K562 (cell line): ENCODE measurements at regions not wholly inside any gene's neighbourhood (a gene's known extent, or its start where the extent isn't known, plus 50 kb on each side); places are given as distances from the start of the nearest gene placed in this dataset.
A peak's percentile ranks its signal among the peaks of the same experiment; 100 is the strongest.

Source experiments
- ATAC-seq: fragments of 200-7000 bp; cut with Tn5 transposase; 3 replicates; pipeline ENCODE4 v1.9.1; 2020; ENCODE audit warnings: moderate library complexity
- BruUV-seq: library from RNA; stranded (reverse); fragments of 400-500 nt; replicated peaks from 2 replicates; lab custom pipeline; 2021; lab: Mats Ljungman, UMichigan
- CTCF ChIA-PET: fragments of 300-600 bp; formaldehyde crosslinking; extraction: SDS; loops from one replicate; lab custom pipeline; 2021; ENCODE audit warnings: low intra/inter-chr PET ratio; lab: Yijun Ruan, JAX
- POLR2A ChIA-PET: fragments of 300-600, 350-650 bp; sonication (Branson Sonifier 250); formaldehyde crosslinking; extraction: SDS; loops from one replicate; lab custom pipeline; 2021; ENCODE audit warnings: antibody characterized with exemption, inconsistent platforms; lab: Yijun Ruan, JAX
- DNase-seq, 4 experiments: peaks; one replicate each; pipeline versions ENCODE4 v3.0.0 to v3.0.0-alpha.2; 2011 to 2018; ENCODE audit warnings: low spot score in 3 of 4, mixed read lengths in 3 of 4; ENCODE audit errors: extremely low read depth in 1 of 4
- FAIRE-seq: peaks from 2 replicates; lab custom pipeline; 2011; peaks lifted over from hg19 to GRCh38; lab: Jason Lieb, UNC
- H2AFZ ChIP-seq: 2 replicates; pipeline ENCODE4 v1.6.0; 2011; ENCODE audit warnings: low read depth, low read length, control low read depth, inconsistent platforms
- H3K27ac ChIP-seq: fragments of 200-600 bp; 3 replicates; pipeline ENCODE4 v1.8.0; 2011; ENCODE audit warnings: low read depth, mild to moderate bottlenecking, control low read depth, inconsistent platforms, low read length, moderate library complexity, mixed read lengths; ENCODE audit errors: extremely low read depth
- H3K27me3 ChIP-seq, 2 experiments: fragments of 300-600 bp in 1 of 2; 2 replicates in 1 of 2; 3 replicates in 1 of 2; pipeline versions ENCODE4 v1.6.0 to v1.8.0; 2011; ENCODE audit warnings: inconsistent platforms in 2 of 2, low read length in 2 of 2, mild to moderate bottlenecking in 1 of 2, mixed read lengths in 1 of 2, moderate library complexity in 1 of 2; ENCODE audit not compliant: control insufficient read depth in 2 of 2, insufficient read depth in 2 of 2
- H3K36me3 ChIP-seq: fragments of 300-600 bp; 3 replicates; pipeline ENCODE4 v1.8.0; 2011; ENCODE audit warnings: mild to moderate bottlenecking, low read length, inconsistent platforms; ENCODE audit not compliant: control insufficient read depth, insufficient read depth
- H3K4me1 ChIP-seq, 2 experiments: fragments of 200-600 bp in 1 of 2; replicated peaks in 1 of 2; 2 replicates in 1 of 2; 3 replicates in 1 of 2; pipeline versions ENCODE4 v1.5.1 to v1.8.0; 2011; ENCODE audit warnings: inconsistent platforms in 2 of 2, low read length in 2 of 2, mild to moderate bottlenecking in 1 of 2, mixed read lengths in 1 of 2, moderate library complexity in 1 of 2; ENCODE audit not compliant: control insufficient read depth in 2 of 2, insufficient read depth in 2 of 2
- H3K4me2 ChIP-seq: 2 replicates; pipeline ENCODE4 v1.6.1; 2011; ENCODE audit warnings: low read length, control low read depth, inconsistent platforms, mixed read lengths; ENCODE audit not compliant: insufficient read depth
- H3K4me3 ChIP-seq: fragments of 200-600 bp; sonication (generic), shearing (Covaris generic); 2 replicates; pipeline ENCODE4 v1.5.1; 2016; ENCODE audit warnings: control low read depth, inconsistent platforms
- H3K79me2 ChIP-seq: fragments of 200-600 bp; 3 replicates; pipeline ENCODE4 v1.8.0; 2011; ENCODE audit warnings: low read length, inconsistent platforms; ENCODE audit not compliant: control insufficient read depth, insufficient read depth
- H3K9ac ChIP-seq, 2 experiments: 2 replicates each; pipeline versions ENCODE4 v1.6.0 to v1.6.1; 2011; ENCODE audit warnings: low read depth in 2 of 2, low read length in 2 of 2, control low read depth in 1 of 2, inconsistent platforms in 1 of 2, mild to moderate bottlenecking in 1 of 2, mixed read lengths in 1 of 2; ENCODE audit not compliant: insufficient read depth in 1 of 2
- H3K9me1 ChIP-seq: one replicate; pipeline ENCODE4 v1.6.0; 2011; ENCODE audit warnings: inconsistent platforms, mild to moderate bottlenecking, low read length, moderate library complexity; ENCODE audit not compliant: control insufficient read depth, insufficient read depth
- H3K9me3 ChIP-seq: replicated peaks from 2 replicates; pipeline ENCODE4 v1.5.1; 2011; ENCODE audit warnings: low read depth, low read length, inconsistent platforms; ENCODE audit not compliant: control insufficient read depth, insufficient read depth
- H4K20me1 ChIP-seq: replicated peaks from 2 replicates; pipeline ENCODE4 v1.6.1; 2011; ENCODE audit warnings: low read length, inconsistent platforms, mixed read lengths; ENCODE audit not compliant: control insufficient read depth, insufficient read depth
- BCLAF1 ChIP-seq, 2 experiments: fragments of 450-650 bp in 1 of 2; IDR thresholded peaks; 2 replicates each; pipeline ENCODE4 v1.6.1; 2011 to 2017; ENCODE audit warnings: low read depth in 2 of 2, antibody characterized with exemption in 1 of 2, borderline replicate concordance in 1 of 2, low read length in 1 of 2, mild to moderate bottlenecking in 1 of 2, mixed read lengths in 1 of 2; ENCODE audit not compliant: control insufficient read depth in 1 of 2
- CBFA2T3 ChIP-seq: fragments of 450-650 bp; IDR thresholded peaks from 2 replicates; pipeline ENCODE4 v1.6.1; 2017
- DMBX1 ChIP-seq: fragments of 250-450 bp; sonication (Bioruptor Pico); IDR thresholded peaks from 2 replicates; pipeline ENCODE4 v1.8.0; 2022; ENCODE audit warnings: inconsistent platforms, mild to moderate bottlenecking, moderate library complexity, borderline replicate concordance
- EHMT2 ChIP-seq: fragments of 450-650 bp; IDR thresholded peaks from 2 replicates; pipeline ENCODE4 v1.6.1; 2018; ENCODE audit warnings: antibody characterized with exemption
- IRF9 ChIP-seq: fragments of 450-650 bp; IDR thresholded peaks from 2 replicates; pipeline ENCODE4 v1.6.1; 2016; ENCODE audit warnings: missing biosample characterization, missing genetic modification characterization
- MAFF ChIP-seq: IDR thresholded peaks from 2 replicates; pipeline ENCODE4 v1.6.1; 2012; ENCODE audit warnings: low read length, improper control_type of control experiment
- MAFK ChIP-seq: IDR thresholded peaks from 2 replicates; pipeline ENCODE4 v1.6.1; 2011; ENCODE audit warnings: low read length, improper control_type of control experiment
- POLR2G ChIP-seq: fragments of 200-400 bp; formaldehyde crosslinking; IDR thresholded peaks from 2 replicates; pipeline ENCODE4 v1.6.1; 2017; ENCODE audit warnings: low read depth, mild to moderate bottlenecking, antibody characterized with exemption, low read length, moderate library complexity
- RAD21 ChIP-seq, 2 experiments: fragments of 250-450 bp in 1 of 2; fragments of 450-650 bp in 1 of 2; sonication (Bioruptor Pico) in 1 of 2; formaldehyde crosslinking in 1 of 2; IDR thresholded peaks in 1 of 2; conservative IDR thresholded peaks in 1 of 2; 2 replicates each; pipeline versions ENCODE4 v1.4.0 to v1.8.0; 2020 to 2022; ENCODE audit warnings: mild to moderate bottlenecking in 2 of 2, moderate library complexity in 1 of 2
- RB1 ChIP-seq: fragments of 450-650 bp; IDR thresholded peaks from 2 replicates; pipeline ENCODE4 v1.6.1; 2017; ENCODE audit warnings: low read depth, mild to moderate bottlenecking
- SAFB ChIP-seq: fragments of 200-400 bp; formaldehyde crosslinking; IDR thresholded peaks from 2 replicates; pipeline ENCODE4 v1.6.1; 2017; ENCODE audit warnings: low read depth, low read length, borderline replicate concordance
- ZBTB7A ChIP-seq: IDR thresholded peaks from 2 replicates; pipeline ENCODE4 v1.6.1; 2011; ENCODE audit warnings: low read depth, mild to moderate bottlenecking, low read length, moderate library complexity, borderline replicate concordance; ENCODE audit not compliant: control insufficient read depth
- ZNF24 ChIP-seq: fragments of 450-650 bp; IDR thresholded peaks from 2 replicates; pipeline ENCODE4 v1.6.1; 2016
- WGBS: fragments of 100-300 bp; shearing (Covaris generic); methylation state at CpG from one replicate; pipeline ENCODE4 v1.1.6; 2016; ENCODE audit warnings: low coverage, mixed read lengths; ENCODE audit not compliant: insufficient coverage; ENCODE audit errors: missing lambda C conversion rate; 5-methylcytosine and 5-hydroxymethylcytosine counted together
- in situ Hi-C: fragments of 300-500 bp; cut with MboI; formaldehyde crosslinking; loops from 4 replicates; pipeline ENCODE4 v1.15.0; 2018; ENCODE audit warnings: inconsistent platforms, mixed read lengths
- intact Hi-C: fragments of 100-400 bp; cut with micrococcal nuclease; formaldehyde crosslinking; loops from 2 replicates; pipeline ENCODE4 v1.14.2; 2022

- intact Hi-C loops = loop anchor here (1.0 to 2.0 kb wide), 5 partner anchors 81 to 369 kb away; no protein-coding TSS in a partner anchor
- no peak overlapping the region for H3K9ac ChIP-seq
- in situ Hi-C loops = loop anchor here (10.0 kb wide), 2 partner anchors 211 to 251 kb away; no protein-coding TSS in a partner anchor
- H3K4me3 ChIP-seq = no peak overlapping the region
- no peak overlapping the region; the same call in 1 of the 2 replicates for H3K4me2 ChIP-seq
- no peaks in the 10 kb centered on the region for H3K9me1 ChIP-seq
- FAIRE-seq (peak; percentile 96), DNase-seq (peak; percentile 50 to 88 (median 71)), ATAC-seq (peak; percentile 99)
- H3K27ac ChIP-seq = no peak overlapping the region; the same call in 2 of the 3 replicates
- CTCF ChIA-PET = interaction anchor here (1.1 to 1.7 kb wide), 3 partner anchors 133 to 369 kb away, joined by 3 to 9 read pairs (median 3); no protein-coding TSS in a partner anchor
- BruUV-seq = no TSS peak
- WGBS = 37% methylated on average over 7 of the region's 8 CpGs
- peak overlapping the region; percentile 60 for H2AFZ ChIP-seq
- no peaks in the 10 kb centered on the region for H4K20me1 ChIP-seq
- POLR2A ChIA-PET = interaction anchor here (0.6 kb wide), 1 partner anchor 182 kb away, joined by 3 read pairs; no protein-coding TSS in a partner anchor
- H3K79me2 ChIP-seq = no peaks in the 10 kb centered on the region
- no peaks in the 10 kb centered on the region for H3K27me3 ChIP-seq
- H3K9me3 ChIP-seq = 0 out of 2 replicates have a peak, but pooled peaks cover 2% of the 10 kb centered on the region
- H3K36me3 ChIP-seq = no peaks in the 10 kb centered on the region
- H3K4me1 ChIP-seq = peaks cover 3 to 7% of the 10 kb centered on the region in 2 experiments; a peak in 3 of 5 replicates
- no peak for TF ChIP-seq POLR2G
- no peak for TF ChIP-seq ZBTB7A
- TF ChIP-seq BCLAF1 (IDR thresholded peaks at IDR 0.05; ENCODE audit: borderline replicate concordance in 1 of 2, control insufficient read depth in 1 of 2, low read depth in 2 of 2, low read length in 1 of 2) = 0 out of 4 replicates have a peak, but pooled peaks of 1 of the 2 experiments have one; percentile 25
- TF ChIP-seq RAD21 (CRISPR knock-in tag; conservative IDR thresholded peaks at IDR 0.05 in 1 of 2, IDR thresholded peaks at IDR 0.05 in 1 of 2) = peak; percentile 96 to 98
- 0 out of 2 replicates have a peak, but pooled peaks have one; percentile 30 for TF ChIP-seq ZNF24
- peak; percentile 81 for TF ChIP-seq MAFK
- TF ChIP-seq DMBX1 (CRISPR knock-in tag) = no peak
- peak; percentile 26; the same call in 1 of the 2 replicates for TF ChIP-seq CBFA2T3
- TF ChIP-seq RB1 = peak; percentile 43; the same call in 1 of the 2 replicates
- no peak for TF ChIP-seq IRF9 (tag)
- no peak for TF ChIP-seq SAFB
- TF ChIP-seq MAFF = peak; percentile 77
- TF ChIP-seq EHMT2 = peak; percentile 81
These were observed 73.8 kb upstream of the FREM3 start for GRCh38 chr4:143773998-143774895.
